ENCODE measurements at regions not wholly inside any gene's neighbourhood (a gene's known extent, or its start where the extent isn't known, plus 50 kb on each side); places are given as distances from the start of the nearest gene placed in this dataset.
"Not testable (repeated sequence)": the region's sequence is repeated elsewhere in the genome, so short reads cannot be mapped to it uniquely, and the experiment has no call there.

DNA sequence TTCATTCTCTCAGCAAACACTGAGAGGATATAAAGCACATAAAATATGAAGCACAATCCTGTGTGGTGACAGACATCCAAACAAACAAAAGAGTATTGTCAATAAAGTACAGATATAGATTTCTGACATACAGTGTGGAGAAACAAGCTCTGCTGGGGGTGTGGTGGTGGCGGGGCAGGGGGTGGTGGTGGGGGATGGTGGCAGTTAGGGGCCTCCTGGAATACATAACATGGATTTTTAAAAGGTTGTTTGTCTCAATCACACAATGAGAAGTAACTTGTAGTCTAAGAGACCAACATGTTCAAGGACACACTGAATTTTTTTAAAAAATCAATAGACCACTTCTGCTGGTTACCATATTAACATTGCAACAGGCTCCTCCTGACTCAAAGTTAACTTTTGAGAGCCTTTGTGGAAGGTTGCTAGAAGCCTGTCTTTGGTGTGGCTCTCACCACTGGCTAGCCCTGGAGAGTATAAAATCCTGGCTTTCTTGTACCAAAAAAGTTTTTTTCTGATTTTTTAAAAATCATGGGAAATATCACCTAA, 1197.4 kb downstream of the SUCLG1 start:
- DNase-seq (ENCODE audit: low read depth in 2 of 2): no peak

DNA sequence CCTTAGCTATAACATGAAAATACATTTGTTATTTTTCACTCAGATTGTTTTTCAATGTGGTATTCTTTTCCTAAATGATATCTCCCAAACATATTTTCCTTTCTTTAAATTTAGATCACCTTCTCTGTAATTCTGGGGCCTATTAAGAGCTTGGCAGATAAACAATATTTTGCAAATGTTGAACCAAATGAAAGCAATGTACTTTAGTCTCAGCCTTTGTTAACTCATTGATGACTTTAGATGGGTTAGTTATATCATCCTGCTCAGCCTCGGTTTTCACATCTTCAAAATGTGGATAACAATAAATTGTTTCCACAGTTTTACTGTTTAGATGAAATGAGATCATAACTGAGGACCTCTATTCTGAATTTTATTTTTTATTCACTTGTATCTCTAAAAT, 1205.2 kb downstream of the SUCLG1 start:
- DNase-seq (ENCODE audit: low read depth in 2 of 2): no peak

GRCh38 chr2:83251321-83251872, 1207.7 kb downstream of the SUCLG1 start:
- no peak for DNase-seq (ENCODE audit: low read depth in 2 of 2)

DNA sequence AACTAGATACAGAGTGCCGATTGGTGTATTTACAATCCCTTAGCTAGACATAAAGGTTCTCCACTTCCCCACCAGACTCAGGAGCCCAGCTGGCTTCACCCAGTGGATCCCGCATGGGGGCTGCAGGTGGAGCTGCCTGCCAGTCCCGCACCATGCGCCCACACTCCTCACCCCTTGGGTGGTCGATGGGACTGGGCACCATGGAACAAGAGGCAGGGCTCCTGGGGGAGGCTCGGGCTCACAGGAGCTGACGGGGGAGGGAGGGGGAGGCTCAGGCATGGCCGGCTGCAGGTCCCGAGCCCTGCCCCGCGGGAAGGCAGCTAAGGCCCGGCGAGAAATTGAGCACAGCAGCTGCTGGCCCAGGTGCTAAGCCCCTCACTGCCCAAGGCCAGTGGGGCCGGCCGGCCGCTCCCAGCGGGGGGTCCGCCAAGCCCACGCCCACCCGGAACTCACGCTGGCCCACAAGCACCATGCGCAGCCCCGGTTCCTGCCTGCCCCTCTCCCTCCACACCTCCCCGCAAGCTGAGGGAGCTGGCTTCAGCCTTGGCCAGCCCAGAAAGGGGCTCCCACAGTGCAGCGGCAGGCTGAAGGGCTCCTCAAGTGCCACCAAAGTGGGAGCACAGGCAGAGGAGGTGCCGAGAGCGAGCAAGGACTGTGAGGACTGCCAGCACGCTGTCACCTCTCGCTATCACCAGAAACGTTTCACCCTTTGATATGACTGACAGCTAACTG, 1213.1 kb downstream of the SUCLG1 start:
- not testable (repeated sequence) for DNase-seq (ENCODE audit: low read depth in 2 of 2)

- no peak for DNase-seq (ENCODE audit: low read depth in 2 of 2)
Observed at GRCh38 chr2:83240611-83241010, 1218.5 kb downstream of the SUCLG1 start.

- DNase-seq (ENCODE audit: low read depth in 2 of 2): no peak
Observed at GRCh38 chr2:83238111-83238510, 1221.0 kb downstream of the SUCLG1 start.

- no peak for DNase-seq (ENCODE audit: low read depth in 2 of 2)
Observed at GRCh38 chr2:83234246-83234645, 1224.8 kb downstream of the SUCLG1 start.

- DNase-seq (ENCODE audit: low read depth in 2 of 2): no peak
Observed at GRCh38 chr2:83233781-83234180, 1225.3 kb downstream of the SUCLG1 start.

- DNase-seq (ENCODE audit: low read depth in 2 of 2): no peak
Observed at GRCh38 chr2:83233326-83233725, 1225.8 kb downstream of the SUCLG1 start.

DNA sequence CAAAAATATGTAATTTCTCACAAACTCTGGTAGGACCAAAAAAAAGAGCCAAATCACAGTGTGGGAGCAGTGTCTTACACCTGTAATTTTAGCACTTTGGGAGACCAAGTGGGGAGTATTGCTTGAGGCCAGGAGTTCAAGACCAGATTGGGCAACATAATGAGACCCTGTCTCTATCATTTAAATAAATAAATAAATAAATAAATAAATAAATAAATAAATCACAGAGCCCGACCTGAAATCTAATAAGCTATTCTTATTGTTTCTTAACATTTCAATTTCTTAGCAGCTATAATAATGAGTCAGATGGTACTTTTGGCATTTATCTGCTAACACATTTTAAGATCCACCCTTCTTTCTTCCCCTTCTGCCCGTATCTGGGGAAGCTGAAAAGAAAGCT, 1229.6 kb downstream of the SUCLG1 start:
- no peak for DNase-seq (ENCODE audit: low read depth in 2 of 2)

GRCh38 chr2:83224591-83225200, 1234.4 kb downstream of the SUCLG1 start:
- DNase-seq (ENCODE audit: low read depth in 2 of 2): no peak

- no peak for DNase-seq (ENCODE audit: low read depth in 2 of 2)
Observed at GRCh38 chr2:83221258-83221657, 1237.8 kb downstream of the SUCLG1 start.

DNA sequence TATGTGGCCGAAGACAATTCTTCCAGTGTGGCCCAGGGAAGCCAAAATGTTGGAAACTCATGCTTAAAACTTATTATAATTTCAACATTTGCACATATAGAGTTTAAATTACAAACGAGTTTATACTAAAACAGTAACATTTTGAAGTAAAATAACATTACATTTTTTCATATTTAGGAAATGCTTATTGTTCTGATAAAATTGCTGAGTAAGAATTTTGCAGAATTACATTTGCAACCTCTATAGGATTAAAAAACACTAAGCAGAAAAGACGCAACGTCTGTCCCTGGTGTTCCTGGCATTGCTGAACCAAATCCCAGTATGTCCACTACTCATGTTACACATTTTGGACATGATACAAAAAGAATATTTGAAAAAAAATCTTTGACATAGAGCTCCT, 1241.2 kb downstream of the SUCLG1 start:
- DNase-seq (ENCODE audit: low read depth in 2 of 2): no peak

- DNase-seq (ENCODE audit: low read depth in 2 of 2): no peak
Observed at GRCh38 chr2:83196225-83196624, 1262.9 kb downstream of the SUCLG1 start.

GRCh38 chr2:83191316-83191715, 1267.8 kb downstream of the SUCLG1 start:
- DNase-seq (ENCODE audit: low read depth in 2 of 2): no peak

- DNase-seq (ENCODE audit: low read depth in 2 of 2): no peak
Observed at GRCh38 chr2:83186105-83186760, 1272.8 kb downstream of the SUCLG1 start.

DNA sequence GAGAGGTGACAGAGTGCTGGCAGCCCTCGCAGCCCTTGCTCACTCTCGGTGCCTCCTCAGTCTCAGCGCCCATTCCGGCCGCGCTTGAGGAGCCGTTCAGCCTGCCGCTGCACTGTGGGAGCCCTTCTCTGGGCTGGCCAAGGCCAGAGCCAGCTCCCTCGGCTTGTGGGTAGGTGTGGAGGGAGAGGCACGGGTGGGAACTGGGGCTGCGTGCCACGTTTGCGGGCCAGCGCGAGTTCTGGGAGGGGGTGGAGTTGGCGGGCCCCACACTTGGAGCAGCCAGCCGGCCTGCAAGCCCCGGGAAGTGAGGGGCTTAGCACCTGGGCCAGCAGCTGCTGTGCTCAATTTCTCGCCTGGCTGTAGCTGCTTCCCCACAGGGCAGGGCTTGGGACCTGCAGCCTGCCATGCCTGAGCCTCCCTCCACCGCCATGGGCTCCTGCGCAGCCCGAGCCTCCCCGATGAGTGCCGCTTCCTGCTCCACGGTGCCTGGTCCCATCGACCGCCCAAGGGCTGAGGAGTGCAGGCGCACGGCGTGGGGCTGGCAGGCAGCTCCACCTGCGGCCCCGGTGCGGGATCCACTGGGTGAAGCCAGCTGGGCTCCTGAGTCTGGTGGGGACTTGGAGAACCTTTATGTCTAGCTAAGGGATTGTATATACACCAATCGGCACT, 1278.1 kb downstream of the SUCLG1 start:
- not testable (repeated sequence) for DNase-seq (ENCODE audit: low read depth in 2 of 2)

DNA sequence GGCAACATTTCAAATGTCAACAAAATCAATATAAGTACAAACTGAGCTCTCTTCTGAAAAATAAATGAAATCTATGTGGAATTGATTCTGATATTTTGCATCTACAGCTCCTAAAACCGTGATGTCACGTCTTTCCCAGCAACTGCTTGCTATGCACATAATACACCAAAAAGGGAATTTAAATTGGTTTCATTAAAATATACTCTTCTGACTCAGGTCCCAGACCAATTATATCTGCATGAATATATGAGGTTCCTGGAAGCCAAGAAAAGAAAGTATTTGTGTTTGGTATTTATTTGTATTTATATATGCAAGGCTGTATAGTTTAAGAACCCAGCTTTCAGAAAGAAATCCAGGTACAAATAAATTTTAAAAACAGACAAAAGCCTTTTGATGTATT, 1282.5 kb downstream of the SUCLG1 start:
- no peak for DNase-seq (ENCODE audit: low read depth in 2 of 2)

- DNase-seq (ENCODE audit: low read depth in 2 of 2): no peak
Observed at GRCh38 chr2:83172841-83173240, 1286.2 kb downstream of the SUCLG1 start.

DNA sequence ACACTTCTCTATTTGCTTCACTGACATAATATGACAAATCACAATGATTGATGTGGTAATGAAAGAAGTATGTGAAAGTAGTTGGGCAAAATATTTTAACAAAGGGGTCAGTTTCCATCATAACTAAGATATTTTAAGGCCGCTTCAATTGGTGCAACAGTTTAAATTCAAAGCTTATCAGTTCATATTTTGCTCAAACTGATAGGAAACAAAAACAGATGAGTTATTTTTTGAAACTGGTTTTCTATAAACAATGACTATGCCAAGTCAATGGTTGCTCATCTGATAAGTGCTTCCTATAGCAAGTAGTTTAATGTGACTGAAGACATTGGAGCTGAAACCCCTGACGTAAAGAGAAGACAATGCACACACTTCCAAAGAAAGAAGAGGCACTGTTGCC, 1290.7 kb downstream of the SUCLG1 start:
- no peak for DNase-seq (ENCODE audit: low read depth in 2 of 2)

GRCh38 chr2:83162421-83162820, 1296.7 kb downstream of the SUCLG1 start:
- DNase-seq (ENCODE audit: low read depth in 2 of 2): no peak

DNA sequence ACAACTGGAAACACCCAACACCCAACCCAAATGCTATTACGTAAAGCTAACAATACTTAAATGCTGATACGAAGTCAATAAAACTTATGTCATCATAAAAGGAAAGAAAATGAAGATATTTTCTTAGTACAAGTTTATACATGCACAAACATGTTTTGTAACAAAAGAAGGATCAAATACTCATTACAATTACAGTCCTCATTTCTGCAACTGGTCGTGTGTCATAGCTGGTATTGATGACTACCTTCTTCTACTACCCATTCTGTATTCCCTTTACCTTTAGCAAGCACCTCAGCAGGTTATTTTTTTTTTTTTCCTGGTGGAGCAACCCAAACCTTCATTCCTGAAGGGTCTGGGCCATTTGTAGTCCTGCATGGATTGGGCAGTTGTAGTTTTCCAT, 1298.5 kb downstream of the SUCLG1 start:
- DNase-seq (ENCODE audit: low read depth in 2 of 2): no peak
